ENCODE measurements at regions not wholly inside any gene's neighbourhood (a gene's known extent, or its start where the extent isn't known, plus 50 kb on each side); places are given as distances from the start of the nearest gene placed in this dataset.
"Not testable (repeated sequence)": the region's sequence is repeated elsewhere in the genome, so short reads cannot be mapped to it uniquely, and the experiment has no call there.

GRCh38 chr6:15827496-15828255 is 164.8 kb upstream of the DTNBP1 start:
- no peak for DNase-seq

- no peak for DNase-seq
Measured at GRCh38 chr6:15826814-15827318, 164.0 kb upstream of the DTNBP1 start.

- no peak for DNase-seq
Measured at GRCh38 chr6:15825332-15825930, 162.6 kb upstream of the DTNBP1 start.

- DNase-seq: no peak
Measured at GRCh38 chr6:15824811-15825210, 162.0 kb upstream of the DTNBP1 start.

GRCh38 chr6:15823838-15824414 is 161.1 kb upstream of the DTNBP1 start:
- no peak for DNase-seq

GRCh38 chr6:15822835-15823234 is 160.0 kb upstream of the DTNBP1 start:
- DNase-seq: no peak

GRCh38 chr6:15819841-15820240 is 157.0 kb upstream of the DTNBP1 start:
- no peak for DNase-seq

- DNase-seq: no peak
Measured at GRCh38 chr6:15819226-15819625, 156.4 kb upstream of the DTNBP1 start.

GRCh38 chr6:15818491-15818890 is 155.7 kb upstream of the DTNBP1 start:
- DNase-seq: no peak

- DNase-seq: no peak
Measured at GRCh38 chr6:15818044-15818443, 155.2 kb upstream of the DTNBP1 start.

- no peak for DNase-seq
Measured at GRCh38 chr6:15817100-15817499, 154.3 kb upstream of the DTNBP1 start.

GRCh38 chr6:15816661-15817060 is 153.8 kb upstream of the DTNBP1 start:
- DNase-seq: no peak

GRCh38 chr6:15813698-15814097 is 150.9 kb upstream of the DTNBP1 start:
- not testable (repeated sequence) for DNase-seq

- DNase-seq: no peak
Measured at GRCh38 chr6:15811107-15811506, 148.3 kb upstream of the DTNBP1 start.

GRCh38 chr6:15810618-15811017 is 147.8 kb upstream of the DTNBP1 start:
- DNase-seq: no peak

GRCh38 chr6:15809367-15809766 is 146.5 kb upstream of the DTNBP1 start:
- no peak for DNase-seq

GRCh38 chr6:15804164-15805154 is 141.6 kb upstream of the DTNBP1 start:
- DNase-seq: no peak

- DNase-seq: no peak
Measured at GRCh38 chr6:15802466-15802865, 139.6 kb upstream of the DTNBP1 start.

GRCh38 chr6:15801912-15802311 is 139.1 kb upstream of the DTNBP1 start:
- DNase-seq: no peak

- no peak for DNase-seq
Measured at GRCh38 chr6:15800841-15801617, 138.2 kb upstream of the DTNBP1 start.

GRCh38 chr6:15798533-15799255 is 135.9 kb upstream of the DTNBP1 start:
- DNase-seq: no peak

Data from NCI-H510A (cell line).